HUES64 (cell line): ENCODE measurements at regions not wholly inside any gene's neighbourhood (a gene's known extent, or its start where the extent isn't known, plus 50 kb on each side); places are given as distances from the start of the nearest gene placed in this dataset.
"Not testable (repeated sequence)": the region's sequence is repeated elsewhere in the genome, so short reads cannot be mapped to it uniquely, and the experiment has no call there.

ENCODE experiments used
- H3K27ac ChIP-seq: 2 replicates; pipeline ENCODE4 v1.7.0; 2013; ENCODE audit warnings: low read depth, low read length, inconsistent platforms
- H3K27me3 ChIP-seq: 2 replicates; pipeline ENCODE4 v1.6.1; 2013; ENCODE audit warnings: mild to moderate bottlenecking, low read length; ENCODE audit not compliant: insufficient read depth
- H3K36me3 ChIP-seq: 2 replicates; pipeline ENCODE4 v1.6.1; 2013; ENCODE audit warnings: mild to moderate bottlenecking, low read length; ENCODE audit not compliant: insufficient read depth
- H3K4me1 ChIP-seq: 2 replicates; pipeline ENCODE4 v1.6.1; 2013; ENCODE audit warnings: mild to moderate bottlenecking, low read length, moderate library complexity; ENCODE audit not compliant: insufficient read depth
- H3K4me3 ChIP-seq: 2 replicates; pipeline ENCODE4 v1.5.1; 2013; ENCODE audit warnings: mild to moderate bottlenecking, low read length, moderate library complexity
- H3K9ac ChIP-seq: 2 replicates; pipeline ENCODE4 v1.6.1; 2013; ENCODE audit warnings: mild to moderate bottlenecking, low read depth, low read length
- H3K9me3 ChIP-seq: 2 replicates; pipeline ENCODE4 v1.6.1; 2013; ENCODE audit warnings: low read depth, low read length; ENCODE audit not compliant: insufficient read depth
- WGBS: fragments of 150-250, 120-280 bp; methylation state at CpG from one replicate; pipeline ENCODE4 v1.1.7; 2013; ENCODE audit warnings: missing lambda C conversion rate; 5-methylcytosine and 5-hydroxymethylcytosine counted together

- Histone ChIP-seq H3K36me3 (no peaks in the 10 kb centered on the region), H3K4me3 (no peak overlapping the region), H3K9me3 (no peaks in the 10 kb centered on the region), H3K4me1 (peaks cover 4% of the 10 kb centered on the region; the same call in 1 of the 2 replicates), H3K27me3 (no peaks in the 10 kb centered on the region), H3K9ac (no peak overlapping the region), H3K27ac (no peak overlapping the region)
- WGBS: 93% methylated on average over 1 of the region's 1 CpG
These were observed 56.5 kb upstream of the CYRIA start for GRCh38 chr2:16722126-16722525.

DNA sequence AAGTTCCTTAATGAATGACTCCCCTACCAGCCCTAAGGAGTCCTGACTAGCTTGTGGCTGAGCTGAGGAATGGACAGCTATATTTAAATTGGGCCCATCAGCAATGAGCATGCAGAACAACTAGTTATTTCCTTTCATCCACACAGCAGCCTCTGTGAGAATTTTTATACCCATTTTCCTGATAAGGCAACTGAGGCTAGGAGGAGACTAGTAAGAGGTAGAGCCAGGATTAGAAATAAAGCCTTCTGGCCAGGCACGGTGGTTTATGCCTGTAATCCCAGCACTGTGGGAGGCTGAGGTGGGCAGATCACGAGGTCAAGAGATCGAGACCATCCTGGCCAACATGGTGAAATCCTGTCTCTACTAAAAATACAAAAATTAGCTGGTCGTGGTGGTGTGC, 55.9 kb upstream of the CYRIA start:
- H3K9me3 ChIP-seq, H3K27ac ChIP-seq, H3K36me3 ChIP-seq, H3K9ac ChIP-seq, H3K4me1 ChIP-seq, H3K4me3 ChIP-seq, H3K27me3 ChIP-seq: not testable (repeated sequence)
- 98% methylated on average over 4 of the region's 4 CpGs for WGBS

DNA sequence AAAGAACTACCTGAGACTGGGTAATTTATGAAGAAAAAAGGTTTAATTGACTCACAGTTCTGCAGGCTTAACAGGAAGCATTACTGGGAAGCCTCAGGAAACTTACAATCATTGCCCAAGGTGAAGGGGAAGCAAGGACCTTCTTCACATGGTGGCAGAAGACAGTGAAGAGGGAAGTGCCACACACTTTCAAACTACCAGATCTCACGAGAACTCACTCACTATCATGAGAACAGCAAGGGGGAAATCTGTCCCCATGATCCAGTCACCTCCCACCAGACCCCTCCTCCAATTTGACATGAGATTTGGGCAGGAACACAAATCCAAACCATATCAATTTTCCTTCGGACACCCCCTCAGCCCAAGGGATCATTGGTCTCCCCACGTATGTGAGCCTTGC, 55.1 kb upstream of the CYRIA start:
- not testable (repeated sequence) for H3K27ac ChIP-seq

DNA sequence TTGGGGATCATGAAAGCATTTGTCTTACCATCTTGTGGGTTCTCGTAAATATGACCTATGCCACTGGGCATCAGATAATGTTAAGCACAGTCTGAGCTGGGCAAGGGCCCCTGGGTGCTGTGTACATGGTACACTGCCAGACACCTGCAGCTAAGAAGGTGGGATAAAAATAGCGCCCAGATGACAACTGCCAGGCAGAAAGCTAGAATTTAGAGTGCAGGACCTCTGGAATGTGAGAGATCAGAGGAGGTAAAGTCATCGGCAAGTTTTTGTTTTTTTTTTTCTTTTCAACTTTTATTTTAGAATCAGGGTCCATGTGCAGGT, 53.8 kb upstream of the CYRIA start:
- 96% methylated on average over 3 of the region's 3 CpGs for WGBS
- H3K27ac ChIP-seq: no peak overlapping the region

More for the DNA sequence above, 55.1 kb upstream of the CYRIA start:
- not testable (repeated sequence) for H3K4me1 ChIP-seq, H3K9ac ChIP-seq, H3K27me3 ChIP-seq, H3K36me3 ChIP-seq, H3K4me3 ChIP-seq, H3K9me3 ChIP-seq
- 100% methylated on average over 3 of the region's 3 CpGs for WGBS

GRCh38 chr2:16718576-16719484, 53.2 kb upstream of the CYRIA start:
- H3K4me3 ChIP-seq: no peak overlapping the region
- no peaks in the 10 kb centered on the region for H3K36me3 ChIP-seq
- H3K9me3 ChIP-seq: no peaks in the 10 kb centered on the region
- no peak overlapping the region for H3K9ac ChIP-seq
- 89% methylated on average over 8 of the region's 10 CpGs for WGBS
- H3K4me1 ChIP-seq: peaks cover 4% of the 10 kb centered on the region; the same call in 1 of the 2 replicates
- no peak overlapping the region for H3K27ac ChIP-seq
- H3K27me3 ChIP-seq: no peaks in the 10 kb centered on the region

More for the DNA sequence above, 53.8 kb upstream of the CYRIA start:
- Histone ChIP-seq H3K9ac (no peak overlapping the region), H3K27me3 (no peaks in the 10 kb centered on the region), H3K4me3 (no peak overlapping the region), H3K9me3 (no peaks in the 10 kb centered on the region), H3K4me1 (peaks cover 4% of the 10 kb centered on the region; the same call in 1 of the 2 replicates), H3K36me3 (no peaks in the 10 kb centered on the region)

DNA sequence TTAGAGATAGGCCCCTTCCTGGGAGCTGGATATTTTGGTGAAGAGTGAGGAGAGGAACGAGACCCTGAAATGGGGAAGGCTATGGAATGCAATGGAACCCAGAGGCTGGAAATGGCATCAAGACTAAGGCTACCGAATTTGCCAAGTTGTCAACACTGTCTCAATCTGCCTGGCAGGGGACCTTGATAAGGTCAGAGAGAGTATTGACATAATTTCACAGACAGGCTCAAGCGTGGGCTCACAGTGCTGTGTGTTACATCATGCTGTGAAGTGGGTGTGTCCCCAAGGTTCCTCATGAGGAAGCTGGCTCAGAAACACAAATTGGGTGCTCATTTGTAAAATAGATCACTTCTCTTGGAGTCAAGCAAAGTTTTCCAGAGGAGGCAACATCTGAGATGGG, 51.8 kb upstream of the CYRIA start:
- 79% methylated on average over 3 of the region's 3 CpGs for WGBS
- Histone ChIP-seq H3K9ac (no peak overlapping the region), H3K4me3 (no peak overlapping the region), H3K27me3 (no peaks in the 10 kb centered on the region), H3K27ac (no peak overlapping the region), H3K36me3 (no peaks in the 10 kb centered on the region), H3K4me1 (peaks cover 3% of the 10 kb centered on the region; the same call in 1 of the 2 replicates), H3K9me3 (no peaks in the 10 kb centered on the region)

GRCh38 chr2:16716944-16717343, 51.3 kb upstream of the CYRIA start:
- Histone ChIP-seq H3K9ac (no peak overlapping the region), H3K27me3 (no peaks in the 10 kb centered on the region), H3K4me1 (no peaks in the 10 kb centered on the region), H3K4me3 (no peak overlapping the region), H3K27ac (no peak overlapping the region), H3K36me3 (no peaks in the 10 kb centered on the region), H3K9me3 (no peaks in the 10 kb centered on the region)
- WGBS: 96% methylated on average over 4 of the region's 4 CpGs

DNA sequence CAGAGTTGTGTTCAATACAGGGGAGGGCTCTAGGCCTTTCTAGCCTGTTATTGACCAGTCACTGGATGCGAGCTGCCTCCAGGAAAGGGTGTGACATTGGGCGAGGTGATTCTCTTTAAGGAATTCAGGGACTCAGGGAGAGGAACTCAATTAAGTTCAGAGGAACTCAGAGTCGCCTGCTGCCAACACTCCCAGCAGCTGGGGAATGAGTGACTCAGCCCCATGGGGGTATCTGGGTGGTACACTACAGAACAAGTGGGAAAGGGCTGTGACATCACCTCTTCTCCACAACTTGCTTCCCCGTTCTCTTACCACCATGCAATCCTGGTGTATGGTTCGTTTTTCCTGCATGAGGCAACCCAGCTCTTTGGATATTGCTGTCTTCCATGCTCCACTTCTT, 50.4 kb upstream of the CYRIA start:
- no peak overlapping the region for H3K9ac ChIP-seq
- WGBS: 92% methylated on average over 5 of the region's 5 CpGs

More for the DNA sequence above, 50.4 kb upstream of the CYRIA start:
- Histone ChIP-seq H3K9me3 (no peaks in the 10 kb centered on the region), H3K36me3 (no peaks in the 10 kb centered on the region), H3K27me3 (no peaks in the 10 kb centered on the region), H3K4me3 (no peak overlapping the region), H3K4me1 (no peaks in the 10 kb centered on the region), H3K27ac (no peak overlapping the region)
